Thoracic aorta (tissue), 2 donors: ENCODE measurements at regions not wholly inside any gene's neighbourhood (a gene's known extent, or its start where the extent isn't known, plus 50 kb on each side); places are given as distances from the start of the nearest gene placed in this dataset.

Source experiments
- ATAC-seq: fragments of 150-250 bp; one replicate; pipeline ENCODE4 v1.8.0; 2017; ENCODE audit warnings: low read depth; ENCODE audit not compliant: insufficient number of reproducible peaks, low FRiP score
- DNase-seq: peaks from one replicate; pipeline ENCODE4 v3.0.0-alpha.2; 2020; ENCODE audit warnings: low spot score
- H3K27ac ChIP-seq, 2 donors: fragments of 200-600 bp; sonication (generic); 1 replicate in 1 of 2; 2 replicates in 1 of 2; pipeline ENCODE4 v1.5.1; 2016; ENCODE audit warnings: mild to moderate bottlenecking in 2 of 2, moderate library complexity in 2 of 2
- H3K27me3 ChIP-seq: fragments of 200-600 bp; sonication (generic); replicated peaks from 2 replicates; pipeline ENCODE4 v1.6.0; 2016; ENCODE audit warnings: mild to moderate bottlenecking; ENCODE audit not compliant: insufficient read depth
- H3K36me3 ChIP-seq: fragments of 200-600 bp; sonication (generic); one replicate; pipeline ENCODE4 v1.5.1; 2016
- H3K4me1 ChIP-seq, 2 donors: fragments of 200-600 bp; sonication (generic); 1 replicate in 1 of 2; 2 replicates in 1 of 2; pipeline versions ENCODE4 v1.5.1 to v1.6.0; 2016; ENCODE audit warnings: low read depth in 2 of 2, mild to moderate bottlenecking in 1 of 2; ENCODE audit not compliant: control insufficient read depth in 1 of 2
- H3K4me3 ChIP-seq: fragments of 200-600 bp; sonication (generic); 2 replicates; pipeline ENCODE4 v1.5.1; 2016; ENCODE audit warnings: mild to moderate bottlenecking
- H3K9me3 ChIP-seq: fragments of 200-600 bp; sonication (generic); 2 replicates; pipeline ENCODE4 v1.5.1; 2016
- CTCF ChIP-seq: fragments of 200-600 bp; sonication (generic); IDR thresholded peaks from one replicate; pipeline ENCODE4 v1.5.1; 2019; ENCODE audit warnings: antibody characterized with exemption

- ATAC-seq (no peak), DNase-seq (no peak)
- H3K27ac ChIP-seq: no peak overlapping the region
- peaks cover 0 to 12% of the 10 kb centered on the region in 2 donors for H3K4me1 ChIP-seq
- no peaks in the 10 kb centered on the region for H3K27me3 ChIP-seq
- H3K36me3 ChIP-seq: no peaks in the 10 kb centered on the region
- TF ChIP-seq CTCF: no peak
- H3K4me3 ChIP-seq: no peak overlapping the region
- H3K9me3 ChIP-seq: no peaks in the 10 kb centered on the region
Measured at GRCh38 chr5:144033486-144033885, 137.0 kb downstream of the YIPF5 start.

GRCh38 chr5:144035046-144035740 lies 135.3 kb downstream of the YIPF5 start:
- Histone ChIP-seq H3K27me3 (no peaks in the 10 kb centered on the region), H3K9me3 (no peaks in the 10 kb centered on the region), H3K36me3 (no peaks in the 10 kb centered on the region), H3K27ac (no peak overlapping the region), H3K4me1 (peaks cover 0 to 8% of the 10 kb centered on the region in 2 donors), H3K4me3 (no peak overlapping the region)
- DNase-seq (no peak), ATAC-seq (no peak)
- TF ChIP-seq CTCF: no peak

GRCh38 chr5:144036476-144036875 lies 134.0 kb downstream of the YIPF5 start:
- Histone ChIP-seq H3K9me3 (no peaks in the 10 kb centered on the region), H3K4me3 (no peak overlapping the region), H3K27ac (no peak overlapping the region), H3K36me3 (no peaks in the 10 kb centered on the region), H3K27me3 (no peaks in the 10 kb centered on the region), H3K4me1 (peaks cover 0 to 8% of the 10 kb centered on the region in 2 donors)
- DNase-seq: no peak
- TF ChIP-seq CTCF: no peak
- ATAC-seq: no peak

GRCh38 chr5:144040615-144041305 lies 129.7 kb downstream of the YIPF5 start:
- H3K4me3 ChIP-seq: no peak overlapping the region
- DNase-seq (no peak), ATAC-seq (no peak)
- TF ChIP-seq CTCF: no peak
- H3K27ac ChIP-seq: no peak overlapping the region
- H3K36me3 ChIP-seq: no peaks in the 10 kb centered on the region
- no peaks in the 10 kb centered on the region for H3K4me1 ChIP-seq
- H3K27me3 ChIP-seq: no peaks in the 10 kb centered on the region
- H3K9me3 ChIP-seq: no peaks in the 10 kb centered on the region

GRCh38 chr5:144042156-144042555 lies 128.3 kb downstream of the YIPF5 start:
- Histone ChIP-seq H3K27me3 (no peaks in the 10 kb centered on the region), H3K36me3 (no peaks in the 10 kb centered on the region), H3K4me1 (no peaks in the 10 kb centered on the region), H3K4me3 (no peak overlapping the region), H3K27ac (no peak overlapping the region), H3K9me3 (no peaks in the 10 kb centered on the region)
- no peak for TF ChIP-seq CTCF
- no peak for ATAC-seq
- DNase-seq: no peak
